HepG2 (cell line): ENCODE measurements at regions not wholly inside any gene's neighbourhood (a gene's known extent, or its start where the extent isn't known, plus 50 kb on each side); places are given as distances from the start of the nearest gene placed in this dataset.
"Not testable (repeated sequence)": the region's sequence is repeated elsewhere in the genome, so short reads cannot be mapped to it uniquely, and the experiment has no call there.

Source experiments
- ATAC-seq: fragments of 200-7000 bp; cut with Tn5 transposase; 3 replicates; pipeline ENCODE4 v1.9.1; 2020; ENCODE audit warnings: mild to moderate bottlenecking, moderate library complexity
- BruUV-seq: library from RNA; stranded (reverse); fragments of 400-500 nt; replicated peaks from 2 replicates; lab custom pipeline; 2021; lab: Mats Ljungman, UMichigan
- CTCF ChIA-PET: fragments of 300-600 bp; formaldehyde crosslinking; extraction: SDS; loops from one replicate; lab custom pipeline; 2021; ENCODE audit warnings: low total read pairs, inconsistent platforms, low intra/inter-chr PET ratio; lab: Yijun Ruan, JAX
- POLR2A ChIA-PET: fragments of 350-600 bp; sonication (Branson Sonifier 250); formaldehyde crosslinking; loops from one replicate; lab custom pipeline; 2020; ENCODE audit warnings: antibody characterized with exemption, inconsistent platforms; lab: Yijun Ruan, JAX
- DNase-seq: peaks from one replicate; pipeline ENCODE4 v3.0.0-alpha.2; 2015; ENCODE audit warnings: low spot score
- FAIRE-seq: peaks from 3 replicates; lab custom pipeline; 2011; peaks lifted over from hg19 to GRCh38; lab: Jason Lieb, UNC
- H2AFZ ChIP-seq: one replicate; pipeline ENCODE4 v1.6.1; 2011; ENCODE audit warnings: low read length, inconsistent platforms
- H3K27ac ChIP-seq: fragments of 300-600 bp; 3 replicates; pipeline ENCODE4 v1.8.0; 2011; ENCODE audit warnings: mixed run types, mild to moderate bottlenecking, mixed read lengths, low read length, inconsistent platforms; ENCODE audit not compliant: insufficient read depth; ENCODE audit errors: extremely low read length
- H3K27me3 ChIP-seq, 2 experiments: fragments of 200-600 bp in 1 of 2; 2 replicates in 1 of 2; 3 replicates in 1 of 2; pipeline versions ENCODE4 v1.6.0 to v1.8.0; 2011; ENCODE audit warnings: low read length in 2 of 2, mild to moderate bottlenecking in 2 of 2, moderate library complexity in 2 of 2, inconsistent platforms in 1 of 2; ENCODE audit not compliant: insufficient read depth in 2 of 2, control insufficient read depth in 1 of 2
- H3K36me3 ChIP-seq, 2 experiments: fragments of 200-600 bp in 1 of 2; replicated peaks in 1 of 2; 2 replicates in 1 of 2; 3 replicates in 1 of 2; pipeline versions ENCODE4 v1.5.1 to v1.8.0; 2011; ENCODE audit warnings: low read length in 2 of 2, inconsistent platforms in 1 of 2; ENCODE audit not compliant: insufficient read depth in 2 of 2, control insufficient read depth in 1 of 2
- H3K4me1 ChIP-seq: 2 replicates; pipeline ENCODE4 v1.5.1; 2012; ENCODE audit warnings: low read length, inconsistent platforms; ENCODE audit not compliant: insufficient read depth
- H3K4me2 ChIP-seq: 2 replicates; pipeline ENCODE4 v1.6.0; 2011; ENCODE audit warnings: low read depth, low read length, inconsistent platforms
- H3K4me3 ChIP-seq, 3 experiments: fragments of 200-600 bp in 1 of 3; sonication (generic), shearing (Covaris generic) in 1 of 3; replicated peaks in 1 of 3; 2 replicates each; pipeline ENCODE4 v1.5.1; 2011 to 2016; ENCODE audit warnings: low read length in 3 of 3, inconsistent platforms in 2 of 3, low read depth in 2 of 3, mild to moderate bottlenecking in 2 of 3, control low read depth in 1 of 3, mixed read lengths in 1 of 3; ENCODE audit not compliant: insufficient read depth in 1 of 3
- H3K79me2 ChIP-seq: one replicate; pipeline ENCODE4 v1.6.1; 2011; ENCODE audit warnings: low read length, inconsistent platforms; ENCODE audit not compliant: insufficient read depth
- H3K9ac ChIP-seq: 2 replicates; pipeline ENCODE4 v1.6.0; 2011; ENCODE audit warnings: mild to moderate bottlenecking, low read depth, low read length, inconsistent platforms; ENCODE audit not compliant: insufficient read depth
- H3K9me3 ChIP-seq: 2 replicates; pipeline ENCODE4 v1.5.1; 2012; ENCODE audit warnings: mild to moderate bottlenecking, low read length
- H4K20me1 ChIP-seq: 2 replicates; pipeline ENCODE4 v1.6.0; 2011; ENCODE audit warnings: inconsistent platforms, mild to moderate bottlenecking, low read length, moderate library complexity; ENCODE audit not compliant: insufficient read depth
- RARG ChIP-seq: sonication (generic); formaldehyde crosslinking; IDR thresholded peaks from 2 replicates; pipeline ENCODE4 v1.4.0; 2020; ENCODE audit warnings: low read depth, mild to moderate bottlenecking, missing genetic modification reagents
- WGBS: methylation state at CpG from one replicate; pipeline ENCODE4 v1.1.6; 2017; ENCODE audit warnings: low lambda C conversion rate; 5-methylcytosine and 5-hydroxymethylcytosine counted together
- in situ Hi-C: cut with HindIII; loops from 2 replicates; pipeline ENCODE4 v1.10.0; 2017; ENCODE audit warnings: low pct_unique_long_range_greater_than_20kb; ENCODE audit not compliant: extremely low pct_ligation_motif_present
- intact Hi-C: fragments of 100-400 bp; cut with micrococcal nuclease; formaldehyde crosslinking; loops from one replicate; pipeline ENCODE4 v1.10.0; 2022; ENCODE audit not compliant: unreplicated experiment
- TF ChIP-seq, protein P1 (sequence below): sonication (generic); formaldehyde crosslinking; IDR thresholded peaks from 2 replicates; pipeline ENCODE4 v1.5.0; 2020; ENCODE audit warnings: mild to moderate bottlenecking, missing genetic modification reagents, moderate library complexity

DNA sequence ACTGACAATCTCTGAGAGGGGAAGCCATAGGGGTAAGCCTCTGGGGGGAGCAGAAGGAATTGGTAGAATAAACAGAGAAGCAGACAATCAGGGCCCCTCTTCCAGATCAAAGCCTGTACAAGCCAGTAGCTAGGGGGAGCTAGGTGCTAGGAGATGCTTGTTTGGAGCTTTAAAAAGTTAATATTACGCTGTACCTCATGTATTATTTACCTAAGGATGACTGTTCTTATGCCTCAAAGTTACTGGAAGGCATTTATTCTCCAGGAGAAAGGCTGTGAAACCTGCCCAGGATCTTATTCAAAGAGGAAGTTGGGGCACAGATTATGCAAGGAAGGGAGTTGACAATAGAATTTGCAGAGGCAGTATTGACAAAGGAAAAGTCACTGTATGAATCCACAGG lies 111.8 kb upstream of the SLC35F1 start:
- BruUV-seq = no TSS peak
- ATAC-seq = no peak
- no peaks in the 10 kb centered on the region for H4K20me1 ChIP-seq
- FAIRE-seq = no peak
- in situ Hi-C loops (no loop called here), intact Hi-C loops (no loop called here)
- ChIA-PET POLR2A (no interaction called here), CTCF (no interaction called here)
- H3K27ac ChIP-seq = no peak overlapping the region
- H3K79me2 ChIP-seq = no peaks in the 10 kb centered on the region
- TF ChIP-seq, protein P1, sequence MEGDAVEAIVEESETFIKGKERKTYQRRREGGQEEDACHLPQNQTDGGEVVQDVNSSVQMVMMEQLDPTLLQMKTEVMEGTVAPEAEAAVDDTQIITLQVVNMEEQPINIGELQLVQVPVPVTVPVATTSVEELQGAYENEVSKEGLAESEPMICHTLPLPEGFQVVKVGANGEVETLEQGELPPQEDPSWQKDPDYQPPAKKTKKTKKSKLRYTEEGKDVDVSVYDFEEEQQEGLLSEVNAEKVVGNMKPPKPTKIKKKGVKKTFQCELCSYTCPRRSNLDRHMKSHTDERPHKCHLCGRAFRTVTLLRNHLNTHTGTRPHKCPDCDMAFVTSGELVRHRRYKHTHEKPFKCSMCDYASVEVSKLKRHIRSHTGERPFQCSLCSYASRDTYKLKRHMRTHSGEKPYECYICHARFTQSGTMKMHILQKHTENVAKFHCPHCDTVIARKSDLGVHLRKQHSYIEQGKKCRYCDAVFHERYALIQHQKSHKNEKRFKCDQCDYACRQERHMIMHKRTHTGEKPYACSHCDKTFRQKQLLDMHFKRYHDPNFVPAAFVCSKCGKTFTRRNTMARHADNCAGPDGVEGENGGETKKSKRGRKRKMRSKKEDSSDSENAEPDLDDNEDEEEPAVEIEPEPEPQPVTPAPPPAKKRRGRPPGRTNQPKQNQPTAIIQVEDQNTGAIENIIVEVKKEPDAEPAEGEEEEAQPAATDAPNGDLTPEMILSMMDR = 0 out of 2 replicates have a peak, but pooled peaks have one; percentile 13
- TF ChIP-seq RARG (CRISPR knock-in tag) = no peak
- H3K27me3 ChIP-seq = no peaks in the 10 kb centered on the region
- H3K9me3 ChIP-seq = no peaks in the 10 kb centered on the region
- 9% methylated on average over 1 of the region's 1 CpG for WGBS
- no peak for DNase-seq
- H3K9ac ChIP-seq = no peak overlapping the region
- H3K4me3 ChIP-seq = no peak overlapping the region
- no peak overlapping the region for H3K4me2 ChIP-seq
- no peaks in the 10 kb centered on the region for H3K4me1 ChIP-seq
- no peak overlapping the region for H2AFZ ChIP-seq
- H3K36me3 ChIP-seq = no peaks in the 10 kb centered on the region

DNA sequence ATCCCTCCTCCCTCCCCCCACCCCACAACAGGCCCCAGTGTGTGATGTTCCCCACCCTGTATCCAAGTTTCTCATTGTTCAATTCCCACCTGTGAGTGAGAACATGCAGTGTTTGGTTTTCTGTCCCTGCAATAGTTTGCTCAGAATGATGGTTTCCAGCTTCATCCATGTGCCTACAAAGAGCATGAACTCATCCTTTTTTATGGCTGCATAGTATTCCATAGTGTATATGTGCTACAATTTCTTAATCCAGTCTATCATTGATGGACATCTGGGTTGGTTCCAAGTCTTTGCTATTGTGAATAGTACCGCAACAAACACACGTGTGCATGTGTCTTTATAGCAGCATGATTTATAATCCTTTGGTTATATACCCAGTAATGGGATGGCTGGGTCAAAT lies 108.2 kb upstream of the SLC35F1 start:
- H3K36me3 ChIP-seq, POLR2A ChIA-PET, H3K27me3 ChIP-seq, CTCF ChIA-PET, DNase-seq, H3K27ac ChIP-seq, BruUV-seq, H2AFZ ChIP-seq, H3K4me3 ChIP-seq, H3K9ac ChIP-seq, H3K4me1 ChIP-seq, FAIRE-seq, H4K20me1 ChIP-seq, H3K9me3 ChIP-seq, intact Hi-C loops, ATAC-seq, H3K79me2 ChIP-seq, H3K4me2 ChIP-seq, in situ Hi-C loops: not testable (repeated sequence)
- 25% methylated on average over 2 of the region's 2 CpGs for WGBS
